ENCODE measurements at regions not wholly inside any gene's neighbourhood (a gene's known extent, or its start where the extent isn't known, plus 50 kb on each side); places are given as distances from the start of the nearest gene placed in this dataset.

DNA sequence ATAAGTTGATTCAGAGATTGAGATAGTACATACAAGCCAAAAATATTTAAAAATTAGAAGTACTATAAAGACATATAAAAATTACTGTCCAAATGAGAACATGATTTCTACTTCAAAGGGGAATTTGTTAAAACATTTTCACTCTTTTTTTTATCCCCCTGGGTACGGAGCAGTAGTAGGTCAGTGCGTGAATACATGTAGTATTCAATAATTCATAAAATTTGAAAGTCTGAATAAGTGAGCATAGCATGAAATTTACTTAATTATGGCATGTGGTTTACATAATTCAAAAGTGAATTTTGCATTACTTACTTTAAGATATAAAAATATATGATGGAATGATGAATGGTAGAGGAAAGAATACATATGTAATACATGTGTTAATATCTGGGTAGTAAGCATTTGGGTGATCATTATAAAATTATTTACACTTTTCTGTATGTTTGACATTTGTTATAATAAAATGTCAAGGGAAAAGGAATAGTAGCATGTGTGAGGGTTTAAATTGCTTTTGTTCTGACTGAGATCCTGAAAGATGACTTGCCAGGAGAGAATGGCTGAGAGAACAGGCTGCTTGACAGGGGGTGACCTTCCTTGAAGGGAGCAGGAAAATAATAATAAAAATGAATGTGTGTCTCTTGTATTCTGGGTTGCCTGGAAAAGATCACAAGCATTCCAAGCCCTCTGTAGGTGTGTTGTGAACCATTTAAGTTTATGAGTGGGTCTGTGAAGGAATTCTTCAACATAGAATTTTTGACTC, 1178.8 kb downstream of the ZPLD1 start:
- DNase-seq (ENCODE audit: low spot score) = no peak

DNA sequence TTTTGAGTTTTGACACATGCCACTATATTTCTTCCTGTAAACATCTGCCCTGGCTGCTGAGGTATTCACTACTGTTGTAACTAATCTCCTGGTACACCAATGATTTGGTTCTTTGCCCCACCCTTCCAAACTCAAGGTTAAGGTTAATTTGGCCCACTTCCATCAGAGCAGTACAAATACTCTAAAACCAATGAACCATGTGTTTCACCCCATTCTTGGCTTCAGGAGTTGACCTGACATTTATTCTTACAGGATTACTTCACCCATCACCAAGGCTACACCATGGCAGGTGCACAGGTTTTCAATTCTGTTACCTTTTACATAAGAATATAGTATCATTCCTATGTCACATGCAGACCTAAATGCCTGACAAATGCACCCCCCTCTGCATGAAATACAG, 1179.9 kb downstream of the ZPLD1 start:
- DNase-seq (ENCODE audit: low spot score) = no peak

DNA sequence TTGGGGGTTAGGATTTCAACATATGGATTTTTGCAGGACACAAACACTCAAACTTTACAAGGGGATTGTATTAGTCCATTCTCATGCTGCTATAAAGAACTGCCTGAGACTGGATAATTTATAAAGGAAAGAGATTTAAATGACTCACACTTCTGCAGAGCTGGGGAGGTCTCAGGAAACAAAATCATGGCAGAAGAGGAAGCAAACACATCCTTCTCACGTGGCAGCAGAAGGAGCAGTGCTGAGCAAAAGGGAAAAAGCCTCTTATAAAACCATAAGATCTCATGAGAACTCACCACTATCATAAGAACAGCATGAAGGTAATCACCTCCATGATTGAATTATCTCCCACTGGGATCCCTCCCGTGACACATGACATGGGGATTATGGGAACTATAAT, 1183.1 kb downstream of the ZPLD1 start:
- no peak for DNase-seq (ENCODE audit: low spot score)

DNA sequence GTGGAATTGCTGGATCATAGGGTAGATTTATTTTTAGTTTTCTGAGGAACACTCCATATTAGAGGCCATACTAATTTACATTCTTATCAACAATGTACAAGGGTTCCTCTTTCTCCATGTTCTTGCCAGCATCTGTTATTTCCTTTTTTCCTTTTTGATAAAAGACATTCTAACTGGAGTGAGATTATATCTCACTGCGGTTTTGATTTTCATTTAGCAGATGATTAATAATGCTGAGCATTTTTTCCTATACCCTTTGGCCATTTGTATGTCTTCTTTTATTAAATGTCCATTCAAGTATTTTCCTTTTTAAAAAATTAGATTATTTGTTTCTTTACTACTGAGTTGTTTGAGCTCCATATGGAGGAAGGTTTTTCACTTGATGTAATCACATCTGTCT, 1189.5 kb downstream of the ZPLD1 start:
- DNase-seq (ENCODE audit: low spot score) = no peak

DNA sequence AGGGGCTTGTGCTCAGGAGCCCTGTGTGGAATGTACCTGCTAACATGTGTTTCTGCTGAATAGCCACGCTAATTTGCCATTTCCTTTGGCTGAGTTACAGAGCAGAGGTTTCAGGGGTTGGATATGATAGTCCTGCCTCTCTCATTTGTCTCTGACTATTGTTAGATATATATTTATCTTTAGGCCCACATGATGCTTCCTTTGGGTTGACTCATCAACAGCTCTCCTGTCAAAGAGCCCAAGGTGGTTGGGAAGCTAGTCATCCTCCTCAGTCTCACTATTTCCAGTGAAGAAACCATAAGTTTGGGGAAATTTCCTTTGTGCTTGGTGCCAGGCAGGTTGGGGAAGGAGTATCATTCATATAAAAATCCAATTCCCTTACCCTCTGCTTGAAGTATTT, 1194.6 kb downstream of the ZPLD1 start:
- no peak for DNase-seq (ENCODE audit: low spot score)

DNA sequence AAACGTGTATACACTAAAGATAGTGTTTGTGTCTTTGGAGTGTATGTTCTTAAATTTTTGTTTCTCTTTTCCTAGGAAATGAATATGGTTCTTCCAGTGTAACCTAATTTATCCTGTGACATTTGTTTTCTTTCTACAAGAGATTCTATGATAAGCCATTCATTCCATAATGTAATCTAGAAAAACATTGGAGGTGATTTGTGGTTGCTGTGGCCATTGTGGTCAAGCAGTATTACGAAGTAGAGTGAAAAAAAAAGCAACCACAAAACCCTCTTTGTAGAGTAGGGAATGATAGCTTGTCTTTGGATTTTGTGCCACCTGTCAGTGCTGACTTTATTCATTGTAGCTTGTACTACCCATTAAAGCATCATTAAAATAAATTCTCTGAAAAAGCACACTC, 1209.6 kb downstream of the ZPLD1 start:
- DNase-seq (ENCODE audit: low spot score) = peak; percentile 41

DNA sequence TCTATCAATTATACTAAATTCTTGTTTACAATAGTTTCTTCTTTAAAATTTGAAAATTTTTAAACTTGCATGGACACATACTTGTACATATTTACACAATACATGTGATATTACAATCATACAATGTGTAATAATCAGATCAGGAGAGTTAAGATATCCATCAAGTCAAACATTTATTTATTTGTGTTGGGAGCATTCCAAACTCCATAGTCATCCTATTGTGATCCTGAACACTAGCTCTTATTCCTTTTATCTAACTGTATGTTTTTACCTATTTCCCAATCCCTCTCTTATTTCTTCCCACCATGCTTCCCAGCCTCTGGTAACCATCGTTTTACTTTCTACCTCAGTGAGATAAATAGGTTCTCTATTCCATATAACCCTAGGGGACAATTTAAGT, 1219.2 kb downstream of the ZPLD1 start:
- DNase-seq (ENCODE audit: low spot score) = no peak

DNA sequence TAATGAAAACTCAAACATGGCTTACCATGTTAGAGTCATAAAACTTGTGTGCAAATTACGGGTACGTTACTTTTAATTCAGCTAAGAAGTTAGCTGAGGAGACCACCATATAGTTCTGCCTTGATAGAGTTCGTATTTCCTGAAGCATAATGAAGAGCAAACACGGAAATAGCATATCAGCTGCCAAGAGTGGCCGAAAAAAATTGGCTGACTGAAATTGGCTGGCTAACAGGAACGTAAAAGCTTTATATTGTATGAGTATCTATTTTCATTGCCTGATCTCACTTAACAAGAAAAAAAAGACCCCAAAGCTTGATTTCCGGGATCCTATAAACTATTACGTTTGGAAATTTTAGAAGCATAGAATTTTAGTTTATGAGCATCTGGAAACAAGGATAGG, 1222.9 kb downstream of the ZPLD1 start:
- no peak for DNase-seq (ENCODE audit: low spot score)

DNA sequence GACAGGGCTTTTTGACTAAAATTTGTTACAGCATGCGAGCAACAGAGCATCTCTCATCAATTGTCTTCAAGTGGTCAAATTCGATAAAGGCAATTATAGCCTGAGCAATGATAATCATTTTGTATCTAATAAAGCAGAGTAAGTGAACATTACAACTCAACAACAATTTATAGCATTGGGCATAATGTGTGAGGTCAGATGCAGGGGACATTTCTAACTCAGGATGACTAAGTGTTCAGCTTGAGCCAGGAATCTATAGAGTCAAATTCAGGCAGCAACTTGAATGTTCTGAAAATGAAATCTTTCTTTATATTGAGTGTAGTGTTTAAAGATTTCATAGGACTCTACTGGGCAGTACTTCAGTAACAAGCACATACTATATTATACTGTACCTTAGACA, 1226.0 kb downstream of the ZPLD1 start:
- no peak for DNase-seq (ENCODE audit: low spot score)

DNA sequence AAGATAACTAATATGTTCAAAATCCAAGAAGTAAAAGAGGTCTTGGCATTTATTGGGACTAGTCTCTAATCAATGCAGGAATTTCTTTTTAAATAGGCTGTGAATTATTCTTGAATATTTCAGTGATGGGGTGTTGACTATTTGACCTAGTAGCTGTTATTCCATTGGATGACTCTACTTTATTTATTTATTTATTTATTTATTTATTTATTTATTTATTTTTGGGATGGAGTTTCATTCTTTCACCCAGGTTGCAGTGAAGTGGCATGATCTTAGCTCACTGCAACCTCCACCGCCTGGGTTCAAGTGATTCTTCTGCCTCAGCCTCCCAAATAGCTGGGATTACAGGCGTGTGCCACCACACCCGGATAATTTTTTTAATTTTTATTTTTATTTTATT, 1227.8 kb downstream of the ZPLD1 start:
- no peak for DNase-seq (ENCODE audit: low spot score)

DNA sequence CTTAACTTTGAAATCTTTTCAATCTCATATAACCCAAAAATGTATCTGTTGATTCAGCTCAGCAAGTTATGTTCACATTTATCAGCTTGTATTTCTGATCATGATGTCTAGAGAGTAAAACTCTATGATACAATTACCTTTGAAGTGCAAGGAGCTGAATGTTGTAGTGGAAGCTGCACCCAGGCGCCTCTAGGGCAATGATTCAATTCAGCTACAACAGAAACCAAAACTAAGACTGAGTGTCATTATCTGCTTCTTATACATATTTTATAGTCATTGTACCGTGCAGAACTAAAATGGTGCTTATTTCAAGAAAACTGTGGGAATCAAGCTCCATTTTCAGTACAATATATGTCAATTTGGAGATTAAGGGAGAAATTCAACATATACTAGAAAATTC, 1237.5 kb downstream of the ZPLD1 start:
- DNase-seq (ENCODE audit: low spot score) = no peak

DNA sequence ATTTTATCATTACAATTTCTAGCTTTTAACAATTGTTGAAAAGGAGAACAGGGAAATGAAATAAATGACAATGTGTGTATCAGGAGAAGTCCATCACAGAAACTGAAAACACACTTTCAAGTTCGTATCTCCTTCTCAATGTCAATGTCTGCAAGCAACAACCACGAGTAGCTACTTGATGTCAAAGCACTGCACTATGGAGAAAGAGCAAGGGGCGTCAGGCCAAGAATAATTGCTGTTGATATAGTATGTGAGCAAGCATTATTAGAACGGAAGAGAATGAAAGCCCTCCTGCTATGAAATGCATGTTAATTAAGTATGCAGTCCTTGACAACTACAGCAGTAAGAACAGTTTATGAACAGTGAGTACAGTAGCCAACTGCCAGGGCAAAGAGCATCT, 1250.1 kb downstream of the ZPLD1 start:
- no peak for DNase-seq (ENCODE audit: low spot score)

DNA sequence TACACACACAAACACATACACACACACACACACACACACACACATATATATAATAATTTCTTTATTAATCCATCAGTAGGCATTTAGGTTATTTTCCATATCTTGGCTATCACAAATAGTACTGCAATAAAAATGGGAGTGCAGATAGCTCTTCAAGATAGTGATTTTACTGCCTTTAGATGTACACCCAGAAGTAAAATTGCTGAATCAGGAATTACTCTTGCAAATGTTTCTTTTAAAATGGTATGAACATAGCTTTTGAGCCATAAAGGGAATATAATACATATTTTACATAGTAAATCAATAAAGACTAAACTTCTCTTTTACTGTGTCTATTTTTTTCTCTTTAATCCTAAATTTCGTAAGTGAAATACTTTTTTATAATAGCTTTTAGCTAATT, 1251.1 kb downstream of the ZPLD1 start:
- no peak for DNase-seq (ENCODE audit: low spot score)

DNA sequence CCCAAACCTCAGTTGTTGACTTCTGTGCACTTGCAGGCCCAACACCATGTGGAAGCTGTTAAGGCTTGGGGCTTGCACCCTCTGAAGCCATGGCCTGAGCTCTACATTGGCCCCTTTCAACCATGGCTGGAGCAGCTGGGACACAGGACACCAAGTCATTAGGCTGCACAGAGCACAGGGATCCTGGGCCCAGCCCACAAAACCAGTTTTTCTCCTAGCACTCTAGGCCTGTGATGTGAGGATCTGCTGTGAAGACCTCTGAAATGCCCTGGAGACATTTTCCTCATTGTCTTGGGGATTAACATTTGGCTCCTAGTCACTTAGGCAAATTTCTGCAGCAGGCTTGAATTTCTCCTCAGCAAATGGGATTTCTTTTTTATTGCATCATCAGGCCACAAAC, 1255.7 kb downstream of the ZPLD1 start:
- DNase-seq (ENCODE audit: low spot score) = no peak

DNA sequence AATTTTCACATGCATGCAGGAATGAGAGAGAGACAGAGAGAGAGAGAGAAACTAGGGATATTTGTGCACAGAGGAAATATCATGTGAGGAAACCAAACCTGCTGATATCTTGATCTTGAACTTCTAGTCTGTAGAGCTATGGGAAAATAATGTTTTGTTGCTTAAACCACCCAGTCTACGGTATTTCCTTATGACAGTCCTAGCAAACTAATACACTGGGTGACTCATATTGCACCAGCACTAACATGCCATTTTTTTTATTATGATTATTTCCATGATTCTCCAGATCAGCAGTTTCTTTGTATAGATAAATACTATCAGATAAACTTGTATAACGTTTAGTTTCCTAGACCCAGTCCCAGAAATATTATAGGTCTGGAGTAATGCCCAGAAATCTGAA, 1259.0 kb downstream of the ZPLD1 start:
- DNase-seq (ENCODE audit: low spot score) = no peak

DNA sequence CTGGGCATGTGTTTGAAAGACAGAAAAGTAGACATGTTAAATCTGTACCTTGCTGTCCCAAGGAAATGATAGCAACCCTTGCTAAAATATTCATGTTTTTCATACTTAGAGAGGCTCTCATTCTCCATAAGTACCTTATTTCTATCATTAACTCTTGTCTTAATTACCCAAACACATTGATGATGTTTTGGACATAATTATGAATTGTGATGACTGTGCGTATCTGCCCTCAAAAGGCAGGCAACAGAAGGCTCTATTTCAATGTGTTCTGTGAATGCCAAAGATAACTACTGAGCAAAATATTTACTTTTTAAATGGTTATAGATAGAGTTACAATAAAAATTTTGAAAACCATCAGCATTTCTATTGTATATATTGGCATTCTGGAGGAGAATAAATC, 1263.8 kb downstream of the ZPLD1 start:
- DNase-seq (ENCODE audit: low spot score) = no peak

DNA sequence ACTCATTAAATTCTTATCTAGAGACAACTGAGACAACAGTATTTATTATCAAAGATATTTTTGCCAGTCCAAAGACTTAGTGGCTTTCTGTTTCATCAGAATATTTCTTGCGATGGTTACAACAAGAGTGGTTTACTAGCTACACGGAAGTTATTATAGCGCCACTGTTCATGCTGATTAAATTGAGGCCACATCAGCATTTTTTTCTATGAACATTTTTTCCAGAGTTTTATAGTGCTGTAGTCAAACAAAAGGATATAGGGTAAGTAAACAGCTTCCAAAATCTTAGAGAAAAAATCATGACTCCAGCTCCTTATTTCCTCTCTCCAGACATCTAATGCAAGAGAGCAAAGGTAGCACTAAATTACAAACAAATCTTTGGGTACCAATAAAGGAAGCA, 1264.4 kb downstream of the ZPLD1 start:
- no peak for DNase-seq (ENCODE audit: low spot score)

DNA sequence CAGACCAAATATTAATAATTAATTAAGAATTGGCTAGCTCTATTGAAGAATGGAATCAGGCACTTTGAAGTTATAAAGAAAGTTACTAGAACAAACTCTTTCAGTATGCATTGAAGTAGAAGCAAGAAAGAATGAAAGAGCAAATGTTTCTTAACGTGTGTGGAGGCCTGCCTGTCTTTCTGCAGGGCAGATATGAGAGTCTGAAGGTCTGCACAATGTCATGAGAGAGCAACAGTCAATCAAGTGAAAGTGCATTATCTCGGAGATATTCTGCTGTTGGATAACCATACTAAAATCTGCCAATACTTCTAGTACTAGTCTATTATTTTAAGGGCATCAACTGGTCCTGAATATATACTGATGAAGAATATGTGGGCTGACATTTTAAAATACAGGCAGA, 1270.8 kb downstream of the ZPLD1 start:
- DNase-seq (ENCODE audit: low spot score) = peak; percentile 75

DNA sequence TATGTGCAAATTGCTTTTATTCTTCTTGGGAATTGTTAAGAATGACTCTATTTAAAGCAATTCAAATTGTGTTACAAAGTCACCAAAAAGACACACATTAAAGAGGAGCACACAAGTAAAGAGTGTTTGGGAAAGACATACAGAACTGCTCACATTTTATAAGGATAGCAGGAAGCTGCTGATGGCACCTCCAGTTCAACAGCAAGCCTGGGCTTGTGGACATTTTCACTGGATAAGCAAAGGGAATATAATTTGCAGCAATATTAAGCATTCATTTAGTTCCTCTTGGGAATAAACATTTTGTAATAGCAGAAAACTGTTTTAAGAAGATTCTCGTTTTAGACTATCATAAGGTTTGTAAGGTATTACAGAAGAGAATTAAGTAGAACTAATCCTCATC, 1271.9 kb downstream of the ZPLD1 start:
- DNase-seq (ENCODE audit: low spot score) = peak; percentile 9

DNA sequence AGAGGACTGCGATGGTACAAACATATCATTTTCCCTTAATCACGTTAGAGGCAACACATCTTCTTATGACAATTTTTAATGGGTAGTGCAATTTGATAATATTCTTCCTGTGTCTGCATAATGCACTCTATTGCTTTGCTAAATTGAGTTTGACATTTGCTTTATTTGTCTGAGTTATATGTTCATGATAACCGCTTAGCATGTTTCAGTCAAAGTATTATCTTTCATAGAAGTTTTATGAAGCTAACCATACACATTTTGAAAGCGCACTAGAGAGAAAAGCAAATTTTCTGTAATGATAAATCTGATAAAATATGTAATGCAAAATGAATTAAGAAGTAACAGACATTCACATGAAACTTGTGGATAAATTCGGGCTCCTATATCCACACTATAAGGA, 1276.9 kb downstream of the ZPLD1 start:
- DNase-seq (ENCODE audit: low spot score) = peak; percentile 92

DNA sequence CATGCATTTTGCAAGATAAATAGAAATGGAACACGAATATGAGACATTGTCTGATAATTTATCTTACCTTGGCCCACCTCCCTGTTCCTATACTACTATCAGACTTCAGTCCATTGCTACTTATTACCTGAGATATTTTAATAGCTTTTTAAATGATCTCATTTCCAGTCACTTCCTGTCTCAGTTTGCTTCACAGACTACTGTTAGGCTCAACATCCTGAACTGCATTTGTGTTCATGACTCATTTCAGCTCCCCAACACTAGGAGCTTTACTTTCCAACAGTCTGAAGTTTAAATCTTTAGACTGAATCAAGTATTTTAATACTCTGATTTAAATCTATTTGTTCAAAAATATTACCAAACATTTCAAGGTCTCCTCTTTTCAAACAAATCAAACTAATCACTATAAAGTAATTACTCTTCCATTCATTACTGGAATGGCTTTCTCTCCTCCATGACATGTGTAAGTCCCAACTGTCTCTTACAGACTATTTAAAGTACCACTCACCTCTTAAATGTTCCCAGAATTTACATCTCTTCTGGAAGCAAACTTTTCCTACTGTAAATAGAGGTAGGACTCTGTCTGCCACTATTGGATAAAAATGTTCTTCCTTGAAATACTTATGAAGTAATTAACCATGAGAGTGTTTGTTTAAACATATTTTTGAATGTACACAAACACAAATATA, 1277.6 kb downstream of the ZPLD1 start:
- peak; percentile 27 for DNase-seq (ENCODE audit: low spot score)

DNA sequence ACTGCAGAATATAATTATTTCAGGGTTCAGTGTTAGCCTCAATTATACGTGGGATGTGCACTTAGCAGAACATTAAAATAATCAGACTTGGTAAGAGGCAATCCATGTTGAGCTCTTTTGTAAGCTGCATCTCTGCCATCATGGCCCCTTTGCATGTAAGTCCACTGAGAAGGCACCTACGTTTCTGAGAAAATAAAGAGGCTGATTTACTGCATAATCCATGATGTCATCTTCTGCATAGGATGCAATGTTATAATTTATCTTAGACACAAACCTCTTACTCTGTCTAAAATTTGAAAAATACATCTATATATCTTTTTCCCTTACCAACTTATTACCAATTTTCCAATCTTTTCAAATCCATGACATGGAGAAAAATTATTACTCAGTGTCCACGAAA, 1294.7 kb downstream of the ZPLD1 start:
- DNase-seq (ENCODE audit: low spot score) = no peak

DNA sequence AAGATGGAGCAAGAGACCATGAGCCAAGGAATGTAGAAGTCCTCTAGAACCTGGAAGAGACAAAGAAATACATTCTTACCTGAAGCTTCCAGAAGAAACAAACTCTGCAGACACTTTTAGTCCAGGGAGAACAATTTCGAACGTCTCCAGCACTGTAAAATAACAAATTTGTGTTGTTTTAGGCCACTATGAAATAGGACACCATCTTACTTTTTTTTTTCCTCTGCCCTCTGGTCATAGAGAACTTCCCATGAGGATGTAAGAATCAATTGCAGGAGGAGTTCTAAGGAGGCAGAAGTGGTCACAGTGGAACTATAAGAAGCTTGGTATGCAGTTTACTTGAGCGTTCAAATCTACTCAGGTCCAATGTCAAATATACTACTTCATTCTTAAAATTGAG, 1295.9 kb downstream of the ZPLD1 start:
- no peak for DNase-seq (ENCODE audit: low spot score)

DNA sequence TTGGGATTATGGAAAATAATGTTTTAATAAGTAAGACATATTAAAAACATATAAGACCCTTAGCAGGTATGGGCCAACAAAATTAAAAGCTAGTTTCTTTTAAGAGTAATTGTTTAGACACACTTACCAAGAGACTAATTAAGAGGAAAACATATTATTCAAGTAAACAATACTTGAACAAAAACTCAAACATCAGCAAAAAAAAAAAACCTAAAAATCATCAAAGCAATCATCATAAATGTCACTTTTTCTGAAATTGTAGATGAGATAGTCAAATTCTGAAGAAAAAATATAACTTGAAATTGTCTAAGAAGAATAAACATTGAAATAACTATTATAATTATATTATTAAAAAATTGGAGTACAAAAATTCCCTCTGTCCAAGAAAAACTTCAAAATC, 1318.2 kb downstream of the ZPLD1 start:
- no peak for DNase-seq (ENCODE audit: low spot score)
